Bronchial epithelial cell (primary cell): ENCODE measurements at regions not wholly inside any gene's neighbourhood (a gene's known extent, or its start where the extent isn't known, plus 50 kb on each side); places are given as distances from the start of the nearest gene placed in this dataset.

Source experiments
- DNase-seq: peaks from one replicate; pipeline ENCODE4 v3.0.0-alpha.2; 2010; ENCODE audit warnings: low read depth
- FAIRE-seq: peaks from 2 replicates; lab custom pipeline; 2011; peaks lifted over from hg19 to GRCh38; lab: Jason Lieb, UNC
- H3K27me3 ChIP-seq: 2 replicates; pipeline ENCODE4 v1.5.1; 2011; ENCODE audit warnings: low read length; ENCODE audit not compliant: control insufficient read depth, insufficient read depth
- H3K36me3 ChIP-seq: 2 replicates; pipeline ENCODE4 v1.5.1; 2011; ENCODE audit warnings: low read length; ENCODE audit not compliant: control insufficient read depth, insufficient read depth
- H3K4me3 ChIP-seq: 2 replicates; pipeline ENCODE4 v1.5.1; 2011; ENCODE audit warnings: mild to moderate bottlenecking, low read depth, low read length, control low read depth
- CTCF ChIP-seq: IDR thresholded peaks from 2 replicates; pipeline ENCODE4 v1.5.1; 2011; ENCODE audit warnings: mild to moderate bottlenecking, moderate library complexity, low read length, control low read depth, inconsistent platforms; ENCODE audit not compliant: insufficient read depth, severe bottlenecking

- TF ChIP-seq CTCF: no peak
- no peak for FAIRE-seq
Measured at GRCh38 chr3:117874028-117874690, 1160.5 kb downstream of the IGSF11 start.

GRCh38 chr3:117874904-117875874 is 1159.5 kb downstream of the IGSF11 start:
- H3K36me3 ChIP-seq: no peaks in the 10 kb centered on the region
- no peaks in the 10 kb centered on the region for H3K27me3 ChIP-seq
- TF ChIP-seq CTCF: no peak
- FAIRE-seq (no peak), DNase-seq (no peak)
- no peak overlapping the region for H3K4me3 ChIP-seq

More at GRCh38 chr3:117874028-117874690, 1160.5 kb downstream of the IGSF11 start:
- Histone ChIP-seq H3K36me3 (no peaks in the 10 kb centered on the region), H3K27me3 (no peaks in the 10 kb centered on the region), H3K4me3 (no peak overlapping the region)
- DNase-seq: no peak

- TF ChIP-seq CTCF: no peak
- no peaks in the 10 kb centered on the region for H3K36me3 ChIP-seq
- DNase-seq (no peak), FAIRE-seq (no peak)
- no peak overlapping the region for H3K4me3 ChIP-seq
- H3K27me3 ChIP-seq: no peaks in the 10 kb centered on the region
Measured at GRCh38 chr3:117875887-117876286, 1158.8 kb downstream of the IGSF11 start.

GRCh38 chr3:117880638-117881037 is 1154.0 kb downstream of the IGSF11 start:
- FAIRE-seq: no peak

GRCh38 chr3:117881210-117881609 is 1153.4 kb downstream of the IGSF11 start:
- no peak for DNase-seq
- FAIRE-seq: no peak
- H3K4me3 ChIP-seq: no peak overlapping the region
- no peak for TF ChIP-seq CTCF
- H3K27me3 ChIP-seq: no peaks in the 10 kb centered on the region
- no peaks in the 10 kb centered on the region for H3K36me3 ChIP-seq

More at GRCh38 chr3:117880638-117881037, 1154.0 kb downstream of the IGSF11 start:
- Histone ChIP-seq H3K27me3 (no peaks in the 10 kb centered on the region), H3K36me3 (no peaks in the 10 kb centered on the region), H3K4me3 (no peak overlapping the region)
- no peak for DNase-seq
- TF ChIP-seq CTCF: no peak
